ENCODE measurements at regions not wholly inside any gene's neighbourhood (a gene's known extent, or its start where the extent isn't known, plus 50 kb on each side); places are given as distances from the start of the nearest gene placed in this dataset.

- TF ChIP-seq POLR2AphosphoS5 (IDR thresholded peaks at IDR 0.05; ENCODE audit: borderline replicate concordance, low read depth, low read length) (no peak), EZH2 (IDR thresholded peaks at IDR 0.05) (no peak), FOXP2 (optimal IDR thresholded peaks at IDR 0.05; ENCODE audit: control extremely low read depth, extremely low read length, insufficient read depth) (no peak)
These were observed 217.9 kb upstream of the ACTBL2 start for GRCh38 chr5:57700484-57700883.

All from SK-N-MC (cell line).